CD4-positive, alpha-beta T cell treated with Interferon alpha-2 for 1 hour (primary cell): ENCODE measurements at regions not wholly inside any gene's neighbourhood (a gene's known extent, or its start where the extent isn't known, plus 50 kb on each side); places are given as distances from the start of the nearest gene placed in this dataset.
"Not testable (repeated sequence)": the region's sequence is repeated elsewhere in the genome, so short reads cannot be mapped to it uniquely, and the experiment has no call there.

Experiments
- DNase-seq, 2 donors: peaks; one replicate each; pipeline ENCODE4 v3.0.0-alpha.2; 2020 to 2022

GRCh38 chr13:88622362-88622973 is 951.3 kb downstream of the SLITRK5 start:
- peak; percentile 8 to 41 for DNase-seq

DNA sequence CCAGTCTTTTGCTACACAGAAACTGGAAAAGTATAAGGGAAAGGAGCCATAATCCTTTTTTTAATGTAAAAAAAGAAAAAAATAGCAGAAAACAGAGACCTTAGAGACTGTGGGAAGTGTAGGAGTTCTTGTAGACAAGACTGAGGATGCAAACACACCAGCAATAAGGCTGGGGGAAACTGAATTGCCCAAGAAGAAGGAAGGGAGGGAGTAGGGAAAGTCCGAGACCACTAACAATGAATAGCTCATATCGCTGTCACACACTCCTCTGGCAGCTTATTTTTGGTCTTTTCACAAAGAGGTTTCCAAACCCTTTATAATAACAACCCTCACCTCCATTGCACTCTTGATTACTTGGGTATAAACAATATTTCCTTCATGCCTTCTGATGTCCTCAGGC is 952.0 kb downstream of the SLITRK5 start:
- DNase-seq: peak; percentile 4 to 20

DNA sequence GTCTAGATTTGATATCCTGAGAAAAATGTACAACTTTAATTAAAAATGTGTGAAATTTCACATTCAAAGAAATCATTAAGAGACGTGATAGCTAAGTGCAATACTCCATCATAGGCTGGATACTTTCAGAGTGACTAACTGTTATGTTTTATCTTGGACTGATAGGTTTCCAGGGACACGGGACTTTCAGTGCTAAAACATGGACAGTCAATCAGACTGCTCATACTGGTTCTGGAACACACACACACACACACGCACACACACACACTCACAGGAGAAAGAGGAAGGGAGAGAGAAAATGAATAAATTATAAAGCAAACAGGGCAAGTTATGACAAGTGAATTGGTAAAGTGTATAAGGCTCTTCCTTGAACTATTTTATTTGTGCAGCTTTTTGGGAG is 955.9 kb downstream of the SLITRK5 start:
- DNase-seq: no peak

DNA sequence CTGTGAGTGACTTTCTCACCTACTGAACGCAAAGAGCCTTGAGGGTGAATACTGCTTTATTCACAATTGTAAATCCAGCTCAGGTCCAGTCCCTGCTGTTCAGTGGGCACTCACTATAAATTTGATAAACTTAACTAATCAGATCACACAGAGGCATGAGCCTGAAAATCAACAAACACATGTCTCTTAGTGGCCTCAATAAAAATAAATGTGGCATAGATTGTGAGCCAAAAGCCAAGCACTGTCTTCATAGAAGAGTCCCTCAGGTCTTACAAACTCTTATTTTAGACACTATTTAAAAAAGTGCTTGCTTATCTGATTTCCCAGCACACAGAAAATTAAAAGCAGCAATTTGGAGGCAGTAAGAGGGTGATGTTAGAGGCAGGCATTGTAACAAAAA is 957.7 kb downstream of the SLITRK5 start:
- DNase-seq: no peak

GRCh38 chr13:88637935-88638334 is 966.8 kb downstream of the SLITRK5 start:
- DNase-seq: no peak

- no peak for DNase-seq
Observed at GRCh38 chr13:88643233-88643632, 972.1 kb downstream of the SLITRK5 start.

DNA sequence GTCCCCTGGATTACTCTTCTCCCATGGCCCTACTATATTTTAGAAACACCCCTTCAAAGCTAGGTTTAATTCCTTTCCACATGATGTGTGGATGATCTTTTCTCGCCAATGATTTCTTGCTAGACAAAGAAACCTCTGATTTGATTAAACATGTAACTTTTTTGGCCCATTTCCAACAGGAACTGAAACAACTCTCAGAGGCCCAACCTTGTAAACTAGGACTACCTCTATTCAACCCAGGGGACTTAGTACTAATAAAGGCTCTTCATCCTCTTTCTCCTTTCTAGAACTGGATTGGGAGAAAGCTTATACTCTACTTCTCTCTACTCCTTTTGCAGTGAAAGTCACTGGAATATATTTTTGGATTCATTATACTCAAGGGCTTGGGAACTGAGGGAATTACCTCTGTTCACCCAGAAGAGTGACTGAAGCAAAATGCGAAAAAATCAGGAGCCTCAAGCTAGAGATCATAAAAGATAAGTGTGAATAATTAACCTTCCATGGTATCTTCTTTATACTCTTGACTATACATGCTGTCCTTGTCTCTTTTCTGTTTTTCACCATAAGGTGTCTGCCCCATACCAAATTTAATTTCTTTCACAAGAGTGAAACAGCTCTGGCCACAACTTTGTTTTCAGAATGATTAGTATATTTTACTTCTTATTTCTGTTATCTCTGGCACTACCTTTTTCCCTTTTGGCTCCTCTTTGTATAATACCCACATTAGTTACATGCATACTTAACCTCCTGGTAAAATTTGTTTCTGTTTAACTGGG is 977.6 kb downstream of the SLITRK5 start:
- DNase-seq: no peak

DNA sequence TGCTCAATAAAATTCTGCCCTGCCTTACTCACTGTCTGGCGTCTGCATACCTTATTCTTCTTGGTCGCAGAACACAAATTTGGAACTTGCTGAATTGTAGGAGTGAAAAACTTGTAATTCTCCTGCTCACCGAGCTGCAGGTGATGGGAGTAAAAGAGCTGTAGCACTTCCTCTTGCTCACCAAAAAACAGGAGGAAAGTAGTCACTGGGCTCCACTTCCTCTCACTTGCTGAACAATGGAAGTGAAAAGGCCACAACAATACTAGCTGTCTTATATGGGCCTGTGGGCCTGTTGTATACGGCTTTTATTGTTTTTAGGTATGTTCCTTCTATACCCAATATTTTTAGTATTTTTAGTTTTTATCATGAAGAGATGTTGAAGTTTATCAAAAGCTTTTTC is 978.7 kb downstream of the SLITRK5 start:
- no peak for DNase-seq

DNA sequence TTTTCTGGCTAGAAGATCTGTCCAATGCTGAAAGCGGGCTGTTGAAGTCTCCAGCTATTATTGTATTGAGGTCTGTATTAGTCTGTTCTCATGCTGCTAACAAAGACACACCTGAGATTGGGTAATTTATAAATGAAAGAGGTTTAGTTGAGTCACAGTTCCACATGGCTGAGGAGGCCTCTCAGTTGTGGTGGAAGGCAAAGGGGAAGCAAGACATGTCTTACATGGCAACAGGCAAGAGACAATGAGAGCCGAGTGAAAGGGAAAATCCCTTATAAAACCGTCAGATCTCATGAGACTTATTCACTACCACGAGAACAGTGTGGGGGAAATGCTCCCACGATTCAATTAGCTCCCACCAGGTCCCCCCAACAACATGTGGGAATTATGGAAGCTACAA is 980.4 kb downstream of the SLITRK5 start:
- DNase-seq: no peak

- no peak for DNase-seq
Observed at GRCh38 chr13:88656751-88657150, 985.6 kb downstream of the SLITRK5 start.

DNA sequence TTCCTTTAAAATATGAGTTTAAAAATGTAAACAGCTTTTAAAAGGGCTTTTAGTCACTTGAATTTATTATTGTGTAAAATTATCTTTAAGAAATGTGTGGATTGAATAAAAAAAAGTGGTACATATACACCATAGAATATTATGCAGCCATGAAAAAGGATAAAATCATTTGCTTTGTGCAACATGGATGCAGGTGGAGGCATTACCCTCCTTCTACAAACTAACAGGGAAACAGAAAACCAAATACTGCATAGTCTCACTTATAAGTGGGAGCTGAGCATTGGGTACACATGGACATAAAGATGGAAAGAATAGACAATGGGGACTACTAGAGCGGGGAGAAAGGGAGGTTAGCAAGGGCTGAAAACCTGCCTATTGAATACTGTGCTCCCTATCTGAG is 999.3 kb downstream of the SLITRK5 start:
- no peak for DNase-seq

- no peak for DNase-seq
Observed at GRCh38 chr13:88674841-88675240, 1003.7 kb downstream of the SLITRK5 start.

DNA sequence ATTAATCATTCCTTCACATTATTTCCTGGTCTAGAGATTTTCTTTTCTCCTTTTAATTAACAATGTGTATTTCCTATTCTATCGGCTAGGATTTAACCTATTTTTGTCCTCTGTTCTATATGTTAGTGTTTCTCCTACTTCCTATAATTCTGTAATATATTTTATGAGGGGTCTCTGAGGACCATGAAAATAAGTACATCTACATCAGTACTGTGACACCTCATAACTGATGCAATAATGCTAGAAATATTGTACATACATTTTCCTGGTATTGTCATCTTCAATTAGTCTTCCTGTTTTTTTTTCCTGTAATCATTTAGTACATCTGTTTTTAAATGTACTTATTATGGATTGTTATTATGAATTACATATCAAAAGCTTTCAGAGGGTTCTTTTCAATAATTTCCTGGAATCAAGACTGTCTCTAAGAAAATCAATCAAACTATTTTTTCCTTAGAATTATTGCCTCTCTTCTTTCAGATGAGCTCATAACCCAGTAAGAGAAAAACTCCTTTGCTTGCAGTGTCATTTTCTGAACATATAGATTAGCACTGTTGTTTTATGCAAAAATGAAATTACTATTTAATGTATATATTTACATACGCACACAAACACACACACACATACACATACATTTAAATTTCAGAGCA is 1004.3 kb downstream of the SLITRK5 start:
- no peak for DNase-seq

GRCh38 chr13:88676016-88676415 is 1004.8 kb downstream of the SLITRK5 start:
- no peak for DNase-seq

DNA sequence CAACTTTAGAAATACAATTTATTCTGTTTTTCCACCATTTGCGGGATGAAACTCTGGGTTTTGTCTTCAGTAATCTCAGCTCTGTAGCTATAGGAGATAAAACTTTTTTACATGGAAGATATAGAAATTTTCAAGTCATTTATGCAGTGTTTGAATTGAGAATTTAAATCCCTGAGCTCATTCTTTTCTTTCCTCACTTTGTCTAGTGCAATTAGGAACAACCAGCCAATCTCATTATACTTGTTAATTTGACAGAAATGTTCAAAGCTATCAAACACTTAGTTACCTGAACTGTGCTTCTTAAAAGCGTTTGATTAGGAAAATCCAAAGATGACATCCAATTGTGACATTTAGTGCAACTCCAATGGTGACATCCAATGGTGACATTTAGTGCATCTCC is 1014.3 kb downstream of the SLITRK5 start:
- no peak for DNase-seq

- DNase-seq: no peak
Observed at GRCh38 chr13:88701551-88701950, 1030.4 kb downstream of the SLITRK5 start.

DNA sequence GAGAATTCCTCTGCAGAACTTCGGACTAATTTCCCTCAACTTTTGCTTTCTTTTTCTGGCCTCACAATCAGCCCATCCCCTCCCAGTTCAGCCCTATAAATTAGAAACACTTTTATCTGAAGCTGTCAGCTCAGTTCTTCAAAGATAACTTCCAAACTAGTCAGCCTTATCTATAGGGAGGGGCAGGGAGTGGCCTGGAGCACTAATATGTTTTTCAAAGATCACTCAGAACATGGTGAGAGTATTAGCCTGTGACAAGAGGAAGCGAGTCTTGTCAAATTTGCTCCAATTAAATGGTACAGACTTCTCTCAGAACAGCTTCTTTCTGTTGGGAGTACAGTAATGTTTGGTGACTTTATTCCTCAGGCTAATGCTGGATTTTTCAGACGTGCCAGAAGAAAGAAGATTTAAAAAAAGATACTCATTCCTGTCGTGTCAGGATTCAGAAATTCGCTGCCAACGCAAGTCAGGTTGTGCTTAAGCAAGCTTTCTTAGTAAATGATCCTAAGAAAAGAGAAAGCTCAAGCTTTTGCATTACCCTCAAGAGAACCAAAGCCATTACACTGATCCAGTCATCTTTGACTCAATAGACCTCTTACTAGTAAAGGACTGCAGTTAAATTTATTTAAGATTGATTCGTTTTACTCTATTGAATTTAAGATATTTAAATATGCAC is 1033.6 kb downstream of the SLITRK5 start:
- DNase-seq: no peak

GRCh38 chr13:88707646-88708045 is 1036.5 kb downstream of the SLITRK5 start:
- no peak for DNase-seq

DNA sequence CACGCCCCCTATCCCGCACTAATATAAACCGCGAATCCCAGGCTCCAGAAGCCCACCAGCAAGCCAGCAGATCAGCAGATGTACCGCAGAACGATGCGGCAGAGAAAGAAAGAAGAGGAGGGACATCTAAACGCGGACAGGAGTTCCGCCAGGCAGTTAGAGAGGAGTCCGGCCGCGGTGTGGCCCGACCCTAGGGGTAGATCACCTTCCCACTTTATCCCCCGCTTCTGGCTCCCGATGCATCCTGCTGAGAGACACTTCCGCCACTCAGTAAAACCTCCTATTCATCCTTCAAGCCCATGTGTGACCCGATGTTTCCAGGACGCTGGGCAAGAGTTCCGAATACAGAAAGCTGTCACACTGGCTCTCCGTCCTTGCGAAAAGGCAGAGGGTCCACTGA is 1046.8 kb downstream of the SLITRK5 start:
- no peak for DNase-seq

DNA sequence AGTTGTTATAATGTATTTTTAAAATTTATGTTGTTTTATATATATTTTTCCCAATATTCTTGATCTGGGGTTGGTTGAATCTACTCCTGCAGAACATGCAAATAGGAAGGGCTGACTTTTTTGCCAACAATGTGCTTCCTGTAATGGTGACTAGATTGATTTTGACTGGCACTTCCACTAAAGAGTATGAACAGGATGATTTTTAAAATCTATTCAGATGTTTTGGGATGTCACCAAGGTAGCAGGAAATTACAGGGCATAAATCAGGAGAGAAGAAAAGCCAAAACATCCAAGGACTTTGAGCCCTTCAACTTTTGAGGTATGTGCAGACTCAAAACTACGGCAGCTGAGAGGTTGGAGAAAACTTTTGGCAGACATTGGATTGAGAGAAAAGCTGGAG is 1047.6 kb downstream of the SLITRK5 start:
- no peak for DNase-seq

DNA sequence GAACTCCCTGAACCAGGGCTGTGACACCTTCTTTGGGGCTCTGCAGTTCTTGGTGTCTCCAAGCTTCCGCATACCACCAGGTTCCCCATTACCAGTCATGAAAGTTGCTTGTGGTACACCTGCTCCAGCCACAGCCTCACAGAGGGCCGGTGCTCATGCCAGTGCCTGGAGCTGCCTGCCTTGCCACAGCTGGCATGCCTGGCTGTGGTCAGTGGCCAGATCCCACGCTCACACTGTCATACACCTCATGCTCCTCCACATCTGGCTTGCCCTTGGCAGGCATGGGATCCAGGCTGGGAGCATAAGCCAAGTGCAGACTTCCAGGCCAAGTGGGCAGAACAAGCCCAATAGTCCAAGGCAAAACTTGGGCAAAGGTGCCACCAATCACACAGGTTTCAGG is 1054.9 kb downstream of the SLITRK5 start:
- DNase-seq: no peak

- DNase-seq: not testable (repeated sequence)
Observed at GRCh38 chr13:88727236-88727635, 1056.1 kb downstream of the SLITRK5 start.

DNA sequence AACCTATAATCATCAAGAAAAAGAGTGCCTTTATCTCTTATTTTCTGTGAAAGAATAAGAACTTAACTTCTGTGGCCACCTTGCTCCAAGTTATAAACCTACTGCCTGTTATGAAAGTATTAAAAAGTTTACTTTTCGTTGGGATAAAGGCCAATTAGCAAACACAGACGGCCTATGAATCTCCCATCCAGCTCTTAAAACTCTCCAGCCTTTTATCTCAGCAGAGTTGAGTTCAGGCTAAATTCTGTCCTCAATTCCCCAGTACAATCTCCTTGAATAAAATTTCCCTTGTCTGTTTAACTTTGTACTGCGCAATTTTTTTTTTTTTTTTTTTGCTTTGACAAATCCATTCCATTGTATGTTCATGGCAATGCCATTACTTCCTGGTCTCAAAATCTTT is 1058.4 kb downstream of the SLITRK5 start:
- no peak for DNase-seq

DNA sequence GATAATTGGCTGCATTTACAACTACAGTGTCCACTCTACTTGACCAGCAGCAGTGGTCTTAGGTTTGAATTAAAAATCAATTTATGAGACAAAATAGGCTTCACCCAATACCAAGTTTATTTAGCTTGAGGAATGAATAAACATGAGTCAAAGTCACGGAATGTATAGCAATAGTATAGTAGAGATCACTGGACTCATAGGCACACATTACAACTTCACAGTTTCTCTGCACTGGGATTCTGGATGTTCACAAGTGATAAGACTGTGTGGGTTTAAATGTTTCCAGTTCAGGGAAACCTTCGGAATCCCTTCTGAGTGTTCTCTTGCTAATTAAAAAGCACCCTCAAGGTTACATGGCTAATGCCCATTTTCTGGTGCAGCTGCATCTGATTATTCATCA is 1064.9 kb downstream of the SLITRK5 start:
- DNase-seq: no peak
